Left lobe of liver (tissue), 2 donors: ENCODE measurements at regions not wholly inside any gene's neighbourhood (a gene's known extent, or its start where the extent isn't known, plus 50 kb on each side); places are given as distances from the start of the nearest gene placed in this dataset.
"Not testable (repeated sequence)": the region's sequence is repeated elsewhere in the genome, so short reads cannot be mapped to it uniquely, and the experiment has no call there.

Experiments
- ATAC-seq: fragments of 200-7000 bp; cut with Tn5 transposase; one replicate; pipeline ENCODE4 v1.9.1; 2020; ENCODE audit warnings: mild to moderate bottlenecking, moderate library complexity
- DNase-seq: peaks from one replicate; pipeline ENCODE4 v3.0.0-alpha.2; 2020; ENCODE audit warnings: low spot score
- donor health status: DM: no; HTN: no; CAD: no; lungs with moderate emphysema.
- donor health status: DM: no; HTN: yes; CAD: no.

DNA sequence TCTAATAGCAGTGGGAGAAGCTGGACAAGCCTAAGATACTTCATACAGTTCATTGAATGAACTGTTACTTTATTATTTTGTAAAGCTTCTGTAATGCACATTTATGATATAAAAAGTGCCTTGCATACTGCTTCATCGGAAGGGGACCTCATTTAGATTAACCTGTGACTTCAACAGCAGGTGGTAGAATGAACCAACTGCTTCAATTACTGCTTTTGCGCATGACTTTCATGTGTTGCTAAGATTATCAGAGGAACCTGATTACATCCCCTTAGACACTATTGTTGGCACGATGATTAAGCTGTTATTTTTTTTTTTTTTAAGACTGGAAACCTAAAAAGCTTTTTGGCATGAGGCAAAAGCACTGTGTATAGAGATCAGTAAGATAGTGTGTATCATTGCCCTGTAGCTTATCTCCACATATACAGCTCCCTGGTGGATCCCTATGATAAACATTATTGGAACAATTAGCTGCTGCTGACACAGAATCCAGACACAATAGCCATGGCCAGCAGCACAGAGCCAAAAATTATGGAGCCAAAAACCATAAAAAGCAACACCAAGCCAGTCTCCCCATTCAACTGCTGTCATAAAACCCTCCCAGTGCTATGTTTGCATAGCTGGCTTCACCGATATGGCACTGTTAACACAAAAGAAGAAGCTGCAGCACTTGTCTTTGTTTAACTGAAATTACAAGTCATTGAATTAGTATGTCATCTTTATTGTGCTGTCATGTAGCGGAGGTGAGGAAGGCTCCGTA, 731.6 kb upstream of the MMS22L start:
- ATAC-seq: no peak
- DNase-seq: no peak

GRCh38 chr6:98016565-98016964, 733.5 kb upstream of the MMS22L start:
- DNase-seq (no peak), ATAC-seq (peak; percentile 63)

GRCh38 chr6:98020222-98020621, 737.2 kb upstream of the MMS22L start:
- ATAC-seq (no peak), DNase-seq (no peak)

- ATAC-seq (no peak), DNase-seq (no peak)
Measured at GRCh38 chr6:98024359-98024758, 741.3 kb upstream of the MMS22L start.

DNA sequence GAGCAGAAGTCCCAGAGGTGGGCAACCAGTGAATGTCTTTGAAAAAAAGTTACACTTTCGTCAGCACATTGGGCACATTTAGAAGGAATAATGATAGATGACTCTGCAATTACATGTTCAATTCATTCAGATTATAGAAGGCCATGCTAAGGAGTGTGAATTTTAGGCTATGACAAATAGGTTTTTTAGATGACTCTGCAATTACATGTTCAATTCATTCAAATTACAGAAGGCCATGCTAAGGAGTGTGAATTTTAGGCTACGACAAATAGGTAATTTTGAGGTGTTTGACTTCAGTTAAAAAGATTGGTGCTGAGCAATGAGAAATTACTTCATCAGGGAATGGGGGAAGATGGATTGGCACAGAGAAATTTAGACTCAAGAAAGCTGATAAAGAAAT, 744.9 kb upstream of the MMS22L start:
- DNase-seq (no peak), ATAC-seq (no peak)

DNA sequence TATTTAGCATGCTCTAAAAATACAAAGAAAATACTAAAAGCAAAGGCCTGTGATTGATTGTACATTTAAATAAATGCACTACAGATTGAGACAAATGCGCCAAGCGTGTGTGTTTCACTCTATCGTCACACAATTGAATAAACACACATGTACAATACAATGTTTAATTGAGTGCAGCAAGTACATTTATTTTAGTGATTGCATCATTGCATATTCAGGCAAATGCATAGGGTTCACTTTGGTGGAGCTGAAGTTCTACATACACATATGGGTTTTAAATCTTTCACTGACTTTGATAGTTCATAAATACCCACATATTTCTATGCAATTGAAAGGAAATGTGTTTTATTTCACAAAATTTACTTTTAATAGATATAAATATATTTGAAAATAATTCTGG, 750.6 kb upstream of the MMS22L start:
- ATAC-seq: no peak
- DNase-seq: no peak

GRCh38 chr6:98036344-98036923, 753.4 kb upstream of the MMS22L start:
- DNase-seq: no peak
- ATAC-seq: no peak

- ATAC-seq (no peak), DNase-seq (no peak)
Measured at GRCh38 chr6:98037571-98037970, 754.6 kb upstream of the MMS22L start.

DNA sequence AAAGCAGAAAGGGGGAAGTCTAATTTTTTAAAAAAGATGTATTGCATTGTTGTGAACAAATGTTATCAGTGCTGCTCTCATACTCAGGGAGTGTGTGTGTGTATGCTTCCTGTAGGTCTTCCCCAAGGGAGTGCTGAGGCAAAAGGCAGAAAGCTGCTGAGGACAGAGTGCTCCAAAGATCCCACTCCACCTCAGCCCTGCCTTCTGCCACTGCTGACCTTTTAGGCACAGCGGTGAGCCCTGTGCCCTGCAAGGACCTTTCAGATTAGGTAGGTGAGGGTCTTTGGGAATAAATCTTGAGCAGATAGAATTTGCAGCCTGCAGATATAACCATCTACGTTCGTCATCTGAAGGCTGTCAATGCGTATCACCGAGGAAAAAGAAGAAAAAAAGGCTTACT, 756.4 kb upstream of the MMS22L start:
- ATAC-seq (no peak), DNase-seq (no peak)

GRCh38 chr6:98039904-98040607, 757.0 kb upstream of the MMS22L start:
- ATAC-seq: no peak
- no peak for DNase-seq

GRCh38 chr6:98041056-98041455, 758.0 kb upstream of the MMS22L start:
- no peak for DNase-seq
- no peak for ATAC-seq

DNA sequence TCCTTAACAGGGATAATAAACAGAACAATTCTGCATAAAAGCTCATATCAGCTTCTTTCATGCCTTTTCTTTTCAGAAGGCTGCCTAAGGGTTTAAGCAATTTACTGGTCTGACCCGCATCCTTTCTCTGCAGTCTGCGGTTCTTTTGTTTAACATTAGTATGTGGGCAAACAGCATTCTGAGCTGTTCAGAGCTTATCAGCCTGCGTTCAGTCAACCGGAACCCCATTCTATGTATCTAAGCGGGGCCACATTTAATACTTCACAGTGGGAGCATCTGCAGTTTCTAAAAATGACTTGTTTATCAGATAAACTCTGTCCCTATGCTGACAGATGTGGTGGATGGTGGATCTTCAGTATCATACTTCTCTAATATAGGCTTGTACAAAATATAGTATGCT, 758.9 kb upstream of the MMS22L start:
- ATAC-seq (no peak), DNase-seq (no peak)

DNA sequence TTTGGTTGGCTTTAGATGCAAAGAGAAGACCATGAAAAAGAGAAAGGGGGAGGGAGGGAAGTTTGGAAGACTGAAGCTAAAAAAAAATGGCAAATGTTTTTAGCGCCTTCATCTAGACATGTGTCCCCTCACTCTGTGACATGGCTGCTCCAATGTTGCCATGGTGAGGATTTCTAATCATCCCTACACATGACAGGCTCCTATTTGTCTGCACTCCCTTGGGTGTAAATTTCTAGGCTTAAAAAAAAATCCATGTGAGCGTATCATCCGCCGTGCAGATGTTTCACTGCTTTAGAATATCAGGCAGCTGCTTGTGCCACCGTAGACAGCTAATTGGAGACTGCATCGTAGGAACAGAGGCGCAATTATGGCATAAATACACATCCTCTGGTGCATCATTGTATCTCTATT, 761.1 kb upstream of the MMS22L start:
- no peak for DNase-seq
- ATAC-seq: no peak

DNA sequence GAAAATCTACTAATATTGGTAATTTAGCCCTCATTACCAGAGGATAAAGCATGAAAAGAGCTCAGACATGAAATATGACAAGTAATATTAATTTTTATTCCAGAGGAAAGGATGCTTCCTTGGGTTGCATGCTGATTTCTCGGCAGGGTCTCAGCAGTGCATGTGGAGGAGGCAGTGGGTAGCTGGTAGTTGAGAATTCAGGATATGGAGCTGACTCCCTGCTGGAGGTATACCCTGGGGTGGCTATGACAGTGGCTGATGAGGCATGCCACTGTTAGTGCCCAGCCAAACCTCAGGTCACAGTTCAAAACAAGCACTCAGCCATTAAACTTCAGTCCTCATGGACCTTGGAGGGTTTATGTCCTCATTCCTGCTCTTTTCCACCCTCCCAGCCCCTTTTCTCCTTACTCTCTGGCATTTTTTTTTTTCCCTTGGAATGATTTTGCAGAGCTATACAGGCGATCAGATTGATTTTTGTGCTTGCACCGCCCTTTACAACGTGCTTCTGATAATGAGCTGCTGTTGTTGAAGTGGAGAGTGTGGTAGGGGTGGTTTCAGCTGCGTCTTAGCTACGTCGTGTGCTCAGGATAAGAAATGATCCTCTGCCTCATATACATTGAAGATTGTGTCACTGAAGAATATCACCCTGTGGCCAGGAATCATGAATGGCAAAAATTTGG, 761.9 kb upstream of the MMS22L start:
- DNase-seq (no peak), ATAC-seq (no peak)

DNA sequence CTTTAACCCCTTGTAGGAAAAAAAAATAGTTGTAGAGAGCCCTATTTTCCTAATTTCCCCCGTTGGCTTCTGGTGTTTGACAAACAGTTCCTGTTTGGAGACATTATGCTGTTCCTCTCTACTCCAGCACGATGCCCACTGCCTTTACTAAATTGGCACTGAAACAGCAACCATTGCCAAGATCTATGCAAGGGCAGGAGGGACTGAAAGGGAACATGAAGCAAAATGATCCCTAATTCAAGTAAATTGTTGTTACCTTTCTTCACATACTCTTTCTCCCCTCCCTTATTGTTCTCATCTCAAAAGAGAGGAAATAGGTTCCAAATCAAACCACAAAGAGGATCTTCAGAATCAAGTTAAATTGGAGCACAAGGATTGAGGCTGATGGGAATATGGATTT, 764.1 kb upstream of the MMS22L start:
- DNase-seq (no peak), ATAC-seq (no peak)

- DNase-seq (no peak), ATAC-seq (no peak)
Measured at GRCh38 chr6:98047871-98048270, 764.9 kb upstream of the MMS22L start.

GRCh38 chr6:98054453-98054852, 771.4 kb upstream of the MMS22L start:
- ATAC-seq (no peak), DNase-seq (no peak)

GRCh38 chr6:98056955-98057354, 773.9 kb upstream of the MMS22L start:
- no peak for ATAC-seq

DNA sequence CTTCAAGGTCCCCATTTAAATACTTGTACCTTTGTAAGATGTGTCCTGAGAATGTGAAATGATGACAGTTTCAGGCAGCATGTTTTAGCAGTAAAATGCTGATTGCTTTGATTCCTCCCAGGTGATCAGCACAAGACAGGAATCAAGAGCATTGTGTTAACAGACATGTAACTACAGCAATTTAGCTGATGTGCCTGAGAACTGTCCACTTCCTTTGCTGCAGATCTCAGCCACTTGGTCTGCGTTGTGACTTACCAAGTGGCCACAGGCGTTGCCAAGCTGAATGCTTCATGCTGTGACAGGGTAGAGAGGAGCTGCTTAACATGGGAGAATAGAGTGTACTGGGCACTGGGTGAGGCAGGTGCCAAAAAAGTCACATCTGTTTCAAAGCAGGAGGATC, 767.0 kb upstream of the POU3F2 start:
- no peak for ATAC-seq
- no peak for DNase-seq

More at GRCh38 chr6:98056955-98057354, 773.9 kb upstream of the MMS22L start:
- no peak for DNase-seq

- ATAC-seq, DNase-seq: not testable (repeated sequence)
Measured at GRCh38 chr6:98088537-98088936, 745.8 kb upstream of the POU3F2 start.

DNA sequence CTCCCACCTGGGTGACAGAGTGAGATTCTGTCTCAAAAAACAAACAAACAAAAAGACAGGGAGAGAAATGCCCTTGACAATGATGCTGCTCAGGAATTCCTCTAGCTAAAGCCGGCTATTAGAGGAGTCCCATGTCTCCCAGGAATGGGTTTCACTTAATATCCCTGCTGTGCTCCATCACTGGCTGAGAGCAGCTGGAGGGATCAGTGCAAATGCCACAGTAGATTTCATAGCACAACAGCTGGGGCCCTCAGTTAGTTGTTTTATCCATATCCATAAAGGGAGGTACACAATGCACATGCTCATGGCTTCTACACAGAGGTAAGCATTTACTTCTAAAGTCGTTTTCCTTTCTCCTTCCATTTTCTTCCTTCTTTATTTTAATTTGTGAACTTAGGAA, 742.0 kb upstream of the POU3F2 start:
- DNase-seq: no peak
- ATAC-seq: no peak

GRCh38 chr6:98094696-98095095, 739.7 kb upstream of the POU3F2 start:
- DNase-seq: no peak
- ATAC-seq: no peak
